Suprapubic skin (tissue), 4 donors: ENCODE measurements at regions not wholly inside any gene's neighbourhood (a gene's known extent, or its start where the extent isn't known, plus 50 kb on each side); places are given as distances from the start of the nearest gene placed in this dataset.

Experiments used
- DNase-seq, 2 donors: peaks; one replicate each; pipeline ENCODE4 v3.0.0-alpha.2; 2019; ENCODE audit warnings: low spot score in 2 of 2
- H3K27ac ChIP-seq: fragments of 200-600 bp; sonication (generic); one replicate; pipeline ENCODE4 v1.5.1; 2019
- H3K27me3 ChIP-seq: fragments of 200-600 bp; sonication (generic); one replicate; pipeline ENCODE4 v1.5.1; 2019
- H3K36me3 ChIP-seq: fragments of 200-600 bp; sonication (generic); one replicate; pipeline ENCODE4 v1.5.1; 2019
- H3K4me1 ChIP-seq: fragments of 200-600 bp; sonication (generic); one replicate; pipeline ENCODE4 v1.5.1; 2019
- H3K4me3 ChIP-seq: fragments of 200-600 bp; sonication (generic); one replicate; pipeline ENCODE4 v1.5.1; 2019; ENCODE audit warnings: mild to moderate bottlenecking
- H3K9me3 ChIP-seq: fragments of 200-600 bp; sonication (generic); one replicate; pipeline ENCODE4 v1.5.1; 2019
- EP300 ChIP-seq: sonication (generic); formaldehyde crosslinking; IDR thresholded peaks from one replicate; pipeline ENCODE4 v1.6.1; 2017; ENCODE audit warnings: antibody characterized with exemption
- POLR2A ChIP-seq, 2 donors: fragments of 450-650 bp; IDR thresholded peaks; one replicate each; pipeline ENCODE4 v1.6.1; 2017; ENCODE audit warnings: antibody characterized with exemption in 2 of 2, mild to moderate bottlenecking in 2 of 2, moderate library complexity in 2 of 2
- POLR2AphosphoS5 ChIP-seq, 3 donors: sonication (generic); formaldehyde crosslinking; IDR thresholded peaks; one replicate each; pipeline ENCODE4 v1.6.1; 2017; ENCODE audit warnings: antibody characterized with exemption in 3 of 3
- WGBS: methylation state at CpG from one replicate; pipeline ENCODE4 v1.1.5; 2018; 5-methylcytosine and 5-hydroxymethylcytosine counted together
- TF ChIP-seq, protein P1 (sequence below), 2 donors: fragments of 200-600 bp in 1 of 2; fragments of 450-650 bp in 1 of 2; sonication (generic) in 1 of 2; IDR thresholded peaks; one replicate each; pipeline ENCODE4 v1.5.1; 2016 to 2019; ENCODE audit warnings: antibody characterized with exemption in 2 of 2, mild to moderate bottlenecking in 1 of 2, moderate library complexity in 1 of 2

DNA sequence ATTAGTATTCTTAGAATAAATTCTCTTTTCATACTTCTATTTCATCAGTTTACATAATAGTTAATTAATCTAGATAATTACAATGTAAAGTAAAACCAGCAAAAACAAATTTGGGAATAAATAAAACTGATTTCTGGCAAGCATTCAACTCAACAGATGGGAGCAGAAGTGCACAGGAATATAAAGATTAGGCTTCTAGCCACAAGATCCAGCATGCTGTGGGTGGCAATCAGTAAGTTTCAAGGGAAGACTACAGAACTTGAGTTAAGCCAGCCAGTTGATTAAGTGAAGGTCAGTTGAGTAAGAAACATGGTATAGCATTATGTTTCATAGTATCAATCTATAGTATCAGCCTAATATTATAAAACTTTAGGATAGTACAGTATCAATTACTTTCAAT, 324.2 kb upstream of the AADAT start:
- Histone ChIP-seq H3K4me3 (no peak overlapping the region), H3K27me3 (no peaks in the 10 kb centered on the region), H3K27ac (no peak overlapping the region)

DNA sequence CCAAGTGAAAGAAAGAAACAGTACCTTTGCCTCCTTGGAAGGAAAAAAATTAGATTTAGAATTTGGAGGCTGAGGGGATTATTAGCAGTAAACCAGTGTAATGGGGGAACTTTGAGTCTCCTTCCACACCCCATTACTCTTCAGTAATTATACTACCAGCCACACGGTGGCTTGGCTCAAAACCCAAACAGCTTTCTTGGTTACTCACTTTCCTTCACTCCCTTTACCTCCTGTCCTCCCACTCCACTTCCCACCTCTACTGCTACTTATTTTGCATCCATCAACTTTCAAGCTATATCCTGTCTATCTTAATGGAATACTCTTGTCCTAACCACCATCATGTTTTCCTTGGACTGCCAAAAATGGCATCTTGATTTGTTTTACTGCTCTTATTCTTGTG, 310.6 kb upstream of the AADAT start:
- no peaks in the 10 kb centered on the region for H3K27me3 ChIP-seq
- 12% methylated on average over 1 of the region's 1 CpG for WGBS
- H3K4me1 ChIP-seq: no peaks in the 10 kb centered on the region
- H3K4me3 ChIP-seq: no peak overlapping the region
- H3K36me3 ChIP-seq: no peaks in the 10 kb centered on the region
- DNase-seq: no peak
- no peaks in the 10 kb centered on the region for H3K9me3 ChIP-seq
- no peak overlapping the region for H3K27ac ChIP-seq
- TF ChIP-seq POLR2A (IDR thresholded peaks at IDR 0.05) (no peak), POLR2AphosphoS5 (IDR thresholded peaks at IDR 0.05) (no peak), EP300 (no peak)
- TF ChIP-seq, protein P1, sequence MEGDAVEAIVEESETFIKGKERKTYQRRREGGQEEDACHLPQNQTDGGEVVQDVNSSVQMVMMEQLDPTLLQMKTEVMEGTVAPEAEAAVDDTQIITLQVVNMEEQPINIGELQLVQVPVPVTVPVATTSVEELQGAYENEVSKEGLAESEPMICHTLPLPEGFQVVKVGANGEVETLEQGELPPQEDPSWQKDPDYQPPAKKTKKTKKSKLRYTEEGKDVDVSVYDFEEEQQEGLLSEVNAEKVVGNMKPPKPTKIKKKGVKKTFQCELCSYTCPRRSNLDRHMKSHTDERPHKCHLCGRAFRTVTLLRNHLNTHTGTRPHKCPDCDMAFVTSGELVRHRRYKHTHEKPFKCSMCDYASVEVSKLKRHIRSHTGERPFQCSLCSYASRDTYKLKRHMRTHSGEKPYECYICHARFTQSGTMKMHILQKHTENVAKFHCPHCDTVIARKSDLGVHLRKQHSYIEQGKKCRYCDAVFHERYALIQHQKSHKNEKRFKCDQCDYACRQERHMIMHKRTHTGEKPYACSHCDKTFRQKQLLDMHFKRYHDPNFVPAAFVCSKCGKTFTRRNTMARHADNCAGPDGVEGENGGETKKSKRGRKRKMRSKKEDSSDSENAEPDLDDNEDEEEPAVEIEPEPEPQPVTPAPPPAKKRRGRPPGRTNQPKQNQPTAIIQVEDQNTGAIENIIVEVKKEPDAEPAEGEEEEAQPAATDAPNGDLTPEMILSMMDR (IDR thresholded peaks at IDR 0.05): no peak

More for the DNA sequence above, 324.2 kb upstream of the AADAT start:
- no peaks in the 10 kb centered on the region for H3K4me1 ChIP-seq
- TF ChIP-seq POLR2AphosphoS5 (IDR thresholded peaks at IDR 0.05) (no peak), POLR2A (IDR thresholded peaks at IDR 0.05) (no peak), EP300 (no peak)
- TF ChIP-seq, protein P1 (IDR thresholded peaks at IDR 0.05): no peak
- H3K9me3 ChIP-seq: peaks cover 5% of the 10 kb centered on the region
- no peak for DNase-seq
- no peaks in the 10 kb centered on the region for H3K36me3 ChIP-seq

DNA sequence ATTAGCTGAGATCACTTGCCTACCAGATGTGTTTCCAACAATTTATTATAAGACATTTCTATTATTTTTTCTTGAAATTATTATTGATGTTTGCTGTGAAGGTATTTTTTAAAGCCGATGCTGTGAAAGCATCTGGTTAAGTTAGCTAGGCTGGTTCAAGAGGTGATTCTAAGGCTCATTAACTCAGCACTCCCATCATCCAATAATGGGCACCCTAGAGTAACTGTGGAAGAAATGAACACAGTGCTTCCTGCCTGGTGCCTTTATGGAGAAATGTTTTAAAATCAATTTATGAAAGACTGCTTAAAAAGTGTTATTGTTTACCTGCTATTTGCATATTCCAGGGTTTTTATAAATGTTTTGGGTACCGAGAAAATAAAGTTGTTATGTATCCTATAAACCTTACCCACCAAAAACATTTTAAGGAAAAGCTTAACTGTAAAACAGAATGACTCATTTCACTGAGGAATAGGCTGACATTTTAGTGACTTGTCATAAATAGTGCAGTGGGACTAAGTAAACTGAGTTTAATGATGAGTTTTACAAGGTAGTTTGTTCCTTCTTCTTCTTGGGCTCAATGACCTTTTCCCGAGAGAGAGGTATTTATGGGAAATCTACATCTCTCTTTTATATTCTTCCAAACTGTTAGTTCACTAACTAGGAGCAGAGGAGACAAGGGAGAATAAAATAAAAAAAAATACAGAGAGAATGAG, 310.0 kb upstream of the AADAT start:
- WGBS: 75% methylated on average over 3 of the region's 3 CpGs
- no peak for DNase-seq
- H3K4me1 ChIP-seq: no peaks in the 10 kb centered on the region
- TF ChIP-seq EP300: no peak
- no peak for TF ChIP-seq POLR2AphosphoS5 (IDR thresholded peaks at IDR 0.05)
- TF ChIP-seq POLR2A (IDR thresholded peaks at IDR 0.05): no peak
- TF ChIP-seq, protein P1 (IDR thresholded peaks at IDR 0.05): no peak
- H3K27ac ChIP-seq: no peak overlapping the region
- H3K27me3 ChIP-seq: no peaks in the 10 kb centered on the region
- H3K36me3 ChIP-seq: no peaks in the 10 kb centered on the region
- no peaks in the 10 kb centered on the region for H3K9me3 ChIP-seq
- H3K4me3 ChIP-seq: no peak overlapping the region

DNA sequence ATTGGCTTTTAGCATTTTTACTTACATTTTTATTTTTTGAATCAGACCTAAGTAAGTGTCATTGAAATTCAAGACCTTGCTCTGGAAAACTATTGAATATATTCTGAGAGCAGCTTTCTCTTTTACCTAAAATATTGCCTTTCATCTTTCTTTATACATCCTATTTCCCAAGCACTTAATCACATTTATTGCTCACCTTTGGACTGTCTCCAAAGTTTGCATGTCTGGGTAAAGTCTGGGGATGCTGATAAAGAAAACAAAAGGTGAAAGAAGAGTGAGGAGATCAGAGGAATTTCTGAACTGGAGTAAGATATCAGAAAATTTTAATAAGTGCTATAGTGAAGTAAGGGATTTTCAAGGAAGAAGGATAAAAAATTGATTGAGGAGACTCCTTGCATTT, 308.5 kb upstream of the AADAT start:
- Histone ChIP-seq H3K36me3 (no peaks in the 10 kb centered on the region), H3K27me3 (no peaks in the 10 kb centered on the region)
- TF ChIP-seq, protein P1 (IDR thresholded peaks at IDR 0.05): no peak
- TF ChIP-seq POLR2A (IDR thresholded peaks at IDR 0.05): no peak

DNA sequence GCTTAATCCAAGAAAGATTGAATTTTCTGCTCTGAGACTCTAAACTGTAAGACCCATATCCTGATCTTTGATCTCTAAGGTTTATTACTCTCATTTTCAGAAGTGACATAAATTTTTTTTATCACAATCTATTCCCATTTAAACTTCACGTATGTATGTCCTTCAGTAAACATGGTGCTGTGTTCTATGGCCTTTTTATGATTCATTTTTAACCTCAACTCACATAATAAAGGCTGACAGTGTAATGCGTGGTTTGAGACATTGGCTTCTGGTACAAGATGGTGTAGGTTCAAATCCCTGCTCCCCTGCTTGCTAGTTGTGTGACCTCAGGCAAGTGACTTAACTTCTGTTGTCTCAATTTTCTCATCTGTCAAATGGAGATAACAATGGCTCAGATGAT, 306.0 kb upstream of the AADAT start:
- 80% methylated on average over 2 of the region's 2 CpGs for WGBS
- no peak for DNase-seq
- Histone ChIP-seq H3K36me3 (no peaks in the 10 kb centered on the region), H3K4me1 (no peaks in the 10 kb centered on the region), H3K4me3 (no peak overlapping the region), H3K27me3 (no peaks in the 10 kb centered on the region), H3K27ac (no peak overlapping the region), H3K9me3 (no peaks in the 10 kb centered on the region)
- TF ChIP-seq POLR2A (IDR thresholded peaks at IDR 0.05) (no peak), EP300 (no peak), POLR2AphosphoS5 (IDR thresholded peaks at IDR 0.05) (no peak)
- TF ChIP-seq, protein P1 (IDR thresholded peaks at IDR 0.05): no peak

More for the DNA sequence above, 308.5 kb upstream of the AADAT start:
- Histone ChIP-seq H3K4me3 (no peak overlapping the region), H3K9me3 (no peaks in the 10 kb centered on the region), H3K27ac (no peak overlapping the region), H3K4me1 (no peaks in the 10 kb centered on the region)
- DNase-seq: no peak
